Stimulated activated CD4-positive, alpha-beta T cell treated with anti-CD3 and anti-CD28 coated beads, Interleukin-12 subunit alpha, Interleukin-12 subunit beta, amount 100 ng/mL, for 4 hours (primary cell): ENCODE measurements at regions not wholly inside any gene's neighbourhood (a gene's known extent, or its start where the extent isn't known, plus 50 kb on each side); places are given as distances from the start of the nearest gene placed in this dataset.
"Not testable (repeated sequence)": the region's sequence is repeated elsewhere in the genome, so short reads cannot be mapped to it uniquely, and the experiment has no call there.

ENCODE experiments used
- DNase-seq: peaks from one replicate; pipeline ENCODE4 v3.0.0-alpha.2; 2020

- DNase-seq: no peak
Measured at GRCh38 chr4:131603705-131604104, 1545.4 kb upstream of the PCDH10 start.

- no peak for DNase-seq
Measured at GRCh38 chr4:131609039-131609438, 1540.1 kb upstream of the PCDH10 start.

- DNase-seq: not testable (repeated sequence)
Measured at GRCh38 chr4:131610517-131610916, 1538.6 kb upstream of the PCDH10 start.

- no peak for DNase-seq
Measured at GRCh38 chr4:131613086-131613823, 1535.8 kb upstream of the PCDH10 start.

- DNase-seq: no peak
Measured at GRCh38 chr4:131613824-131614216, 1535.3 kb upstream of the PCDH10 start.

GRCh38 chr4:131632877-131633276, 1516.2 kb upstream of the PCDH10 start:
- no peak for DNase-seq

- no peak for DNase-seq
Measured at GRCh38 chr4:131635191-131635590, 1513.9 kb upstream of the PCDH10 start.

- DNase-seq: no peak
Measured at GRCh38 chr4:131638781-131639180, 1510.3 kb upstream of the PCDH10 start.

- DNase-seq: no peak
Measured at GRCh38 chr4:131644619-131645018, 1504.5 kb upstream of the PCDH10 start.

- DNase-seq: no peak
Measured at GRCh38 chr4:131649227-131649626, 1499.9 kb upstream of the PCDH10 start.

- DNase-seq: no peak
Measured at GRCh38 chr4:131650951-131651350, 1498.1 kb upstream of the PCDH10 start.

GRCh38 chr4:131683314-131683713, 1465.8 kb upstream of the PCDH10 start:
- DNase-seq: not testable (repeated sequence)

- no peak for DNase-seq
Measured at GRCh38 chr4:131721883-131722282, 1427.2 kb upstream of the PCDH10 start.

- DNase-seq: not testable (repeated sequence)
Measured at GRCh38 chr4:131723069-131723468, 1426.0 kb upstream of the PCDH10 start.

- DNase-seq: peak; percentile 50
Measured at GRCh38 chr4:131724847-131725246, 1424.2 kb upstream of the PCDH10 start.

GRCh38 chr4:131725521-131725920, 1423.6 kb upstream of the PCDH10 start:
- DNase-seq: not testable (repeated sequence)

- not testable (repeated sequence) for DNase-seq
Measured at GRCh38 chr4:131726940-131727339, 1422.2 kb upstream of the PCDH10 start.

- DNase-seq: not testable (repeated sequence)
Measured at GRCh38 chr4:131727418-131727817, 1421.7 kb upstream of the PCDH10 start.

GRCh38 chr4:131729205-131729604, 1419.9 kb upstream of the PCDH10 start:
- not testable (repeated sequence) for DNase-seq

GRCh38 chr4:131729716-131730398, 1419.2 kb upstream of the PCDH10 start:
- not testable (repeated sequence) for DNase-seq

GRCh38 chr4:131730574-131730973, 1418.5 kb upstream of the PCDH10 start:
- not testable (repeated sequence) for DNase-seq

- not testable (repeated sequence) for DNase-seq
Measured at GRCh38 chr4:131732034-131732630, 1417.0 kb upstream of the PCDH10 start.

- DNase-seq: not testable (repeated sequence)
Measured at GRCh38 chr4:131734321-131734720, 1414.8 kb upstream of the PCDH10 start.

- not testable (repeated sequence) for DNase-seq
Measured at GRCh38 chr4:131734851-131735385, 1414.2 kb upstream of the PCDH10 start.
